ENCODE measurements at regions not wholly inside any gene's neighbourhood (a gene's known extent, or its start where the extent isn't known, plus 50 kb on each side); places are given as distances from the start of the nearest gene placed in this dataset.

DNA sequence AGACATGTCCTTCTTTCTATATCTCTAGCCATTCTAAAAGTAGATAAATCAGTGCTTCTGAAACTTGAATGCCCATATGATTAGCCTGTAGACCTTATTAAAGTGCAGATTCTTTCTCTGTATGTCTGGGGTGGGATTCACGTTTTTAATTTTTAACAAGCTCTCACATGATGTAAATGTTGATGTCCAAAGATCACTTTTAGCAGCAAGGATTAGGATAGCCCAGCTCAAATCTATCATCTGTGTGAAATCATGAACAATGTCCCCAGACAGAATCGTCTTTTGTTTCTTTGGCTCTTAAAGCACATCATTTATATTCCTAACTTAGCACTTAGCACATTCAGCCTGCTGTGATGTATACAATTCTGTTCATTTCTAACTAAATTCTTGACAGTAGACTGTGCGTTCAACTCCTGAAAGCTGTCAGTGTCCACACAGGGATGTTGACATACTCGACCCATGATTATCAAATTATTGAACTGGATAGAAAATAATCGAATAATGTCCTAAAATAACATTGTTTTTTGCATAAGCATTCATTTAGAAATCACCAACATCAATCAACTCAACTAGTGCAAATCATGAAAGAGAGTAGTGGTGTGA lies 102.1 kb upstream of the MLIP start:
- TF ChIP-seq CTCF (conservative IDR thresholded peaks at IDR 0.05) (no peak), EZH2 (IDR thresholded peaks at IDR 0.05; ENCODE audit: low read depth) (no peak)
